ENCODE measurements at regions not wholly inside any gene's neighbourhood (a gene's known extent, or its start where the extent isn't known, plus 50 kb on each side); places are given as distances from the start of the nearest gene placed in this dataset.

DNA sequence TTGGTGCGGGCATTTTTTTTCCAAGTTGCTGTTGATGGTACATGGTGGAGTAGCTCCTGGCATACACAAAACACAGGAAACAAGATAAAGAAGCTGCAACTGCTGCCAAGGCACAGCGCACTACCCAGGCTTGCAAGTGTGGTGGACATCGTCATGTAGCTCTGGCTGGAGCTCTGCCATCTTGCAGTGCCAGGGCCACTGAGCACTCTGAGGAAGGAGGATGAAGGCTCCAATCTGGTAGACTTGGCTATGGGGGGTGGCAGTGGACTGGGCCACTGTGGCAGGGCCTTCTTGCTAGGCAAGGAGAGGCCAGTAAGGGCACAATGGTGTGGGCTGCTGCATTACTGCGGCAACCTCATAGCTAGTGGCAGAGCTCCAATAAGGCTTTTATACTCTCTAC is 263.5 kb downstream of the CENPW start:
- no peak for DNase-seq (ENCODE audit: low read depth in 2 of 2)

DNA sequence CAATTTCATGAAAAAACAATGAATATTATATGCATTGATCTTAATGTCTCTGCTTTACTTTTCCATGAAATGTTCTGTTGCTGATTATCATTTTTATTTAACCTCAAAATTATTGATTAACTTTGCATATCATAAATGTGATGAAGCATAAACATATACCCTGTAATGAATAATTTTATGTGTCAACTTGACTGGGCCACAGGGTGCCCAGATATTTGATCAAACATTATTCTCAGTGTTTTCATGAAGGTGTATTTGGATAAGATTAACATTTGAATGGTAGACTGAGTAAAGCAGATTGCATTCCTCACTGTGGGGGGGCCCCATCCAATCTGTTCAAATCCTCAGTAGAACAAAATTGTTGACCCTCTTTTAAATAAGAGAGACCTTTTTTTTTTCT is 265.2 kb downstream of the CENPW start:
- no peak for DNase-seq (ENCODE audit: low read depth in 2 of 2)

DNA sequence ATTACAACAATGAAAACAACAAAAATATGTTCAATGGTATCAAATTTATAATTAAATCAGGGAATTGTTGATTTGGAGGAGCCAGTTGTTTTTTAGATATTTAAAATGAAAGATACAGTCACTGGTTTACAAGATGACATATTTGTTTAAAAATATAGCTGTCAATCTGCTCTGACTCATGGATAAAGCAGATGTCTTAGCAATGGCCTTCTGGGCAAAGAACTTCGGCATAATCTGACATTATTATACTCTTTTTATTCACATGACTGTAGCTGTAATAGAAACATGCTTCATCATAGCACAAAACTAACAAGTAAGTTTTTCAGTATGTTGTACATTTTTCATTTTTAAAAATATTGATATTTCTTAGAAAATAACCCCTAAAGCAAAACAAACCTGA is 267.4 kb downstream of the CENPW start:
- no peak for DNase-seq (ENCODE audit: low read depth in 2 of 2)

DNA sequence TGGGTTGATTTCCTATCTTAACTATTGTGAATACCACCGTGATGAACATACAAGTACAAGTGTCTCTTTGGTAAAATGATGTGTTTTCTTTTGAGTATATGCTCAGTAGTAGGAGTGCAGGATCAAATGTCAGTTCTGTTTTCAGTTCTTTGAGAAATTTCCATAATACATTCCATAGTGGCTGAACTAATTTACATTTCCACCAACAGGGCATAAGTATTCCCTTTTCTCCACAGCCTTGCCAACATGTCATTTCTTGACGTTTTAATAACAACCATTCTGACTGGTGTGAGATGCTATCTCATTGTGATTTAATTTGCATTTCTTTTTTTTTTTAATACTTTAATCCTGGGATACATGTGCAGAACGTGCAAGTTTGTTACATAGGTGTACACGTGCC is 268.8 kb downstream of the CENPW start:
- no peak for DNase-seq (ENCODE audit: low read depth in 2 of 2)

DNA sequence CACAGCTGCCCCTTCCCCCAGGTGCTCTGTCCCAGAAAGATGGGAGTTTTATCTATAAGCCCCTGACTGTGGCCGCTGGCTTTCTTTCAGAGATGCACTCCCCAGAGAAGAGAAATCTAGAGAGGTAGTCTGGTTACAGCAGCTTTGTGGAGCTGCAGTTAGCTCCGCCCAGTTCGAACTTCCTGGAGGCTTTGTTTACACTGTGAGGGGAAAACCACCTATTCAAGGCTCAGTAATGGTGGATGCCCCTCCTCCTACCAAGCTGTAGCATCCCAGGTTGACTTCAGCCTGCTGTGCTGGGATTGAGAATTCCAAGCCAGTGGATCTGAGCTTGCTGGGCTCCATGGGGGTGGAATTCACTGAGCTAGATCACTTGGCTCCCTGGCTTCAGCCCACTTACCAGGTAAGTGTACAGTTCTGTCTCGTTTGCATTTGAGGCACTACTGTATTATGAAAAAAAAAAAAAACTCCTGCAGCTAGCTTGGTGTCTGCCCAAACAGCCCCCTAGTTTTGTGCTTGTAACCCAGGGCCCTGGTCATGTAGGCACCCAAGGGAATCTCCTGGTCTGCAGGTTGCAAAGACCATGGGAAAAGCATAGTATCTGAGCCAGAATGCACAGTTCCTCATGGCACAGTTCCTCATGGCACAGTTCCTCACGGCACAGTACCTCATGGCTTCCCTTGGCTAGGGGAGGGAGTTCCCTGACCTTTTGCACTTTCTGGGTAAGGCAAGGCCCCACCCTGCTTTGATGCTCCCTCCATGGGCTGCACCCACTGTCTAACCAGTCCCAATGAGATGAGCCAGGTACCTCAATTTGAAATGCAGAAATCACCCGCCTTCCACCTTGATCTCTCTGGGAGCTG is 275.0 kb downstream of the CENPW start:
- DNase-seq (ENCODE audit: low read depth in 2 of 2): no peak

DNA sequence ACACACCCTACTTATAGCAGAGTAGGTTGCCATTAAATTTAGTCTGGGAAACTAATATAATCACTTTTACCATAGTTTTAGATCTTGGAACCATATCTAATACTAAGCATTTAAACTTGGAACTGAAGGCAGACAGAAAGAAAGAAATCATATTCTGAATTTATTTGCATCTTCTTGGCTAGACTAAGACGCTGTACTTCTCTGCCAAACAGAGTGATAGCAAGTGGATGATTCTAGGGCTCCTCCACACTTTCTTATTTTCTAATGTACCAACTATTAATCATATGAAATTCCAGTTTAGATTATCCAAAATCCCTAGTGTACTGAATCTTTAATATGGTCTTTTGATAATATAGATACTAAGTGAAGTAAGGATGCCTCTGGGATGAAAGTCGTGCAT is 277.0 kb downstream of the CENPW start:
- no peak for DNase-seq (ENCODE audit: low read depth in 2 of 2)

DNA sequence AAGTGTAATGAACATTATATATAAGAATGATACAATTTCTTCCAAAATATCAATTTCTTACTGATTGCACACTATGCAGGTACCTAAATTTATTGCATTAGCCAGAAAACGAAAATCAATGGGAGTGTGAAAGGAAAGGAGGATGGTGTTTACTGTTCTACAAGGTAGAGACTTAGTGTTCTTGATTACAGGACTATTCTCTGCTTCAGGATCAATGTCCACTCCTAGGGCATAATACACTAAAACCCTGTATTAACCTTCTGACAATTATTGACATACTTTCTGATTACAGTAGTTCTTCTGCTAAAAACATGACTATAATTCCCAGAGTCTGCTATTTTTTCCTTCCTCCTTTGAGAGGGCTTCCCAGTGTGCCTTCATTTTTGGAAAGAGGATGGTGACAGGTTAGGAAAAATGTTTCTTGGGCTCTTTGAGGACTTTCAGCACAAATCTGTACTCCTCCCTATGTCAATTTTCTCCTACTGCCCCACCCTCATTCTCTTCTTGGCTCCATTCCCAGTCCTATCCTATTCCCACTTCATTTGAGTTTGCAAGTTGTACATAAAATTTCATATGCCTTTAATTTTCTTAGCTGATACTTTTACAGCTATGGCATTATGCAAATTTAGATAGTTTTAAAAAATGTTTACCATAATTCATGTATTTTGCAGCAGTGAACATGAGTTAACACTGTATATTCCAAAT is 278.9 kb downstream of the CENPW start:
- no peak for DNase-seq (ENCODE audit: low read depth in 2 of 2)

DNA sequence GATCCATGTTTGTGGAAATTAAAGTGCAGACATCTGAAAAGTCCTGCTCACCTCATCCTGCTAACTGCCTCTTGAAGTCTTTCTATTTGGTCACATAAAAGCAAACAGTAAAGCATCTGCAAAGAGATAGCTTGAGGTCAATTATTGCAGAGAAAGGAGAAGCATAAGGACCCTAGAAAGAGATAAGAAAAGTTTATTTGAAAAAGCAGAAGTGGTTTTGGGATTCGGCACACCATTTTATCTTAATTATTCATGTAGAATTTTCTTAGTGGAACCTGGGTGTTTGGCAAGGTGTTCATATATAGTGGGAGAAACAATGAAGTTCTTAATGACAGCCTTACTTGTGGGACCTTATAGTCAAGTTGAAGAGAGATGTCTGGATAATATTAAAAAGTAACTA is 280.8 kb downstream of the CENPW start:
- DNase-seq (ENCODE audit: low read depth in 2 of 2): no peak

DNA sequence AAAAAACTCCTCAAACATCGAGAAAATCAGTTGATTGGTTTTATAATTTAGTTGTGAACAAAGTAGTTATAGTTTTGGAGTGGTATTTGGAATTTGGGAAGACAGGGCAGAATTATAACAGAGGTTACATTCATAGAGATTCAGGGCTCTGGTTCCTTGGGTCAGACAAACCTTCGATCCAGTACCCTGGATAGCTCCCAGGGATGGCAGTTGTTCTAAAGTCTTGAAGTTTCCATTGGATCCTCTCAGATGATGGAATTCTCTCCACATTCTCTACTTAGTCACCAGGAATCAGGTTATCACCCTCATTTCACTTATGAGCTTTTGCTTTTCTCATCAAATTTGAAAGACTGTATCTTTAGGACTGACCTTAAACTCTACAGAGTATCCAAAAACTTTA is 285.1 kb downstream of the CENPW start:
- DNase-seq (ENCODE audit: low read depth in 2 of 2): peak; percentile 2 to 35

DNA sequence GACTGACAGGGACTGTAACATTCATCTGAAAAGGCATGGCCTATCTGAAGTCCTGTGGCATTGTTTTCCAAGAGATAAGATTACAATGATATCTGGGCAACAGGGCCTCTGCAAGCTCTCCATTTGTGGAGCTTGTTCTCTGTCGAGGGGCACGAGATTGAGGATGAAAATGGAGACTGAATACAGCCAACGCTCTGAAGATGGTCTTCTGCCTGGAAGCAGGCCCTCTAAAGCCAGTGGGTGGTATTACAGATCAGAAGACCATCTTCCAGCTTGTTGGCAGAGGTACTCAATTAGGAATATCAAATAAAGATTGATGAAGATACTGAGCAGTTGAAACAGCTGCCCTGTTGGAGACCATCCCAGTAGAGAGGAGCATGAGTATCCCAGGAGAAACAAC is 288.2 kb downstream of the CENPW start:
- no peak for DNase-seq (ENCODE audit: low read depth in 2 of 2)

DNA sequence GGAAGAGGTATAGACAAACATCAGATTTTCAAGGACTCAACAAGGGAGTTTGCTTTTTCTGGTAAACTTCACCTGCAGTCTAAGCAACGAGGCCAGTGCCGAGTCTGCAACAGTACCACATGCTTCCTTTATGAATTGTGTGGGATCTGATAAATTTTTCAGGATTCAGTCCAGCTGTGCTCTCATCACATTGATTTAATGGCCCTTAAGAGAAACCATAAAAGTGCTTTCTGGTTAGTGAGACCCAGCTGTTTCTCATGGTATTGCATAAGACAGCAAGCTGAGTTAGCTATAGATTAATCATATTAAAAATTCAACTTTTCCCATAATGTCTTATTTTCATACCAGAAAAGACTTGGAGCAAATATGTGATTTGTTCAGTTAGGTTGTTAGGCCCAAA is 291.4 kb downstream of the CENPW start:
- no peak for DNase-seq (ENCODE audit: low read depth in 2 of 2)

DNA sequence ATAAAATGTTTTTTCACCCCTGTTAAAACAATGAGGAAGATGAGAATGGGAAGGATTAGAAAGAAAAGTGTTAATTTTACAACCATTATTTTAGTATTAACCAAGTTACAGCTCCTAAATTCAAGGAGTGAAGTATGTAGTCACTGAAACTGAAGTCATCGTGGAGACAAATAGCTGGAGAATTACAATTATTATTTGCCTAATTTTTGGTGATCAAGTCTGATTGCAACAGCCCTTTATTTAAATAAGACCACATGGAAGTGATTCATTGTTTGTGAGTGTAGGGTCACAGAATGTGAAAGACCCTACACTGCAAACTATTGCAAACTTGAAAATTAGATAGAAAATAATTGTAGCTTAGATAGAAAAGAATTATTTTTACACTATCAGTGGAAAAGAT is 292.4 kb downstream of the CENPW start:
- DNase-seq (ENCODE audit: low read depth in 2 of 2): no peak

DNA sequence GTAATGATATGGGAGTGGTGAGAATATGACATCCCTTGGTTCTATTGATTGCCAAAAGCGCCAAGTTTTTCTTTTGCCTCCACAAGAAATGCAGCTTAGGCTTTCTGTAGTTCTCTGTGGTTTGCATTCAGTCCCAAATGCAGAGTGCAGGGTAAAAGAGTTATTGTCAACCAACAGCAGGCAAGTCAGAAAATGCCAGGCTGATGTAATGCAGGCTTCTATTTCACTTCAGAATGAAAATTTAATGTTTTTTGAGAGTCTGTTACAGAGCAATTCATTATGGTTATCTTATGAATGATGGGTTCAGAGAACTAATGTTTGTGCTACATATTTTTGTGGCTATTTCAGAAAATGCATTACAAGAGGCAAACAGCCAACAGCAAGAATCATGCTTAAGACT is 293.5 kb downstream of the CENPW start:
- no peak for DNase-seq (ENCODE audit: low read depth in 2 of 2)

DNA sequence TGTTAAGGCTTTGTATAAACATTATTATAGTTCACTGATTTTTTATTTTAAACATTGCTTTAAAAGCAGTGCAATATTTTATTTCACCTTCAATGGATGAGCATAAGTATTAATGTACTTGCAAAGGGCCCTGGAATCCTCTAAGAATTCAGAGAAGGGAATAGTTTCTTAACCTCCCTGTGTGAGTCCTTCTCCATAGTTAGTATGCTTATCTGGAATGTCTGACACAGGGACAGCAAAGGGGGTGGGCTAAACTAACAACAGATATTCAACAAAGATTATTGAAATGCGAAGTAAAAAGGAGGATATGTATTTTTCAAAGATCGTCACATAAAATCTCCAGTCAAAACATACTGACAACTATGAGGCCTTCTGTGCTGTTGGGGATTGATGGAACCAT is 300.4 kb downstream of the CENPW start:
- no peak for DNase-seq (ENCODE audit: low read depth in 2 of 2)

DNA sequence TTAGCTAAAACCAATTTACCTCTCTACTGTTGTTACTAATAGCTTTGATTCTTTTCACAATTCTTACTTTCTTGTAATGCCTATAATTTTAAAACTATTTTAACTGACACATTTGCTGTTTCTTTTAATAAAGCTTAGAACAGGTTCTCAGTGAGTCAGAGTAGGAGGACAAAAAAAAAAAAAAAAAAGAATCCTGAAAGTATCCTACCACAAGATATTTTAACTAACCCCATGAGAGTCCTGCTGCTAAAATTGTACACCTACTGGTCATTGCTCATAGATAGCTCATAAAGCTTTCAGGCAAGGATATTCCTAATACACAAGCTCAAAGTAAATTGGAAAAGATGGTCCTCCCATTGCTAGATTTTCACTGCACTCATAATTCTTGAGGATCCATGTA is 301.0 kb downstream of the CENPW start:
- DNase-seq (ENCODE audit: low read depth in 2 of 2): no peak

DNA sequence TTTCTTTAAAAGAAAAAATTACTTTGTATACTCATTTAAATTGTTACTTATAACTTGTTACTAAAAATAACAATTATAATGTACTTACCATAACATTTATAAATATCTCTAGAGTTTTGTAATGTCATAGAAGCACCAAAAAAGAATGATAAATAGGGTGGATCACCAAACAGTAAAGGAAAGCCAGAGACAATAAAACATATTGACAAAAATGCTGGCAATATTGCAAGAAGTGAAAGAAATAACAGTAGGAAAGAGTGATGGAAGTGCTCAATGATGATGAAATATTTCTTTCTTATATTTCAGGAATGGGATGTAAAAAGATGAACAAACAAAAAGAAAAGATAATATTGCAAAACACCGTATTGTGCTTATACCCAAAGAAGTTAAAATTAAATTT is 301.7 kb downstream of the CENPW start:
- DNase-seq (ENCODE audit: low read depth in 2 of 2): no peak

DNA sequence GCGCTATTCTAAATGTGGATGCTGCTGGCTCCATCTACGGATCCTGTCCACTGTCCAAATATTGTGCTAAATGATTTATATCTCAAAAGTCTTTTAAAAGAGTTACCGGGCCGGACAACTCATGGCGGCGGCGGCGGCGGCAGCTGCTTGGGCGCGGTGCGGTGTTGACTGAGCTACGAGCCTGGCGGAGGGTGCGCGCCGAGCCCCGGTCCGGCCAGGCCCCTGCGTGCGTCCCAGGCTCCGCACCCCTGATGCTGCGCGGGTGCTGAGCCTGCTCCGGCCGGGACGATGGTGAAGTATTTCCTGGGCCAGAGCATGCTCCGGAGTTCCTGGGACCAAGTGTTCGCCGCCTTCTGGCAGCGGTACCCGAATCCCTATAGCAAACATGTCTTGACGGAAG is 303.4 kb downstream of the CENPW start:
- DNase-seq (ENCODE audit: low read depth in 2 of 2): no peak

DNA sequence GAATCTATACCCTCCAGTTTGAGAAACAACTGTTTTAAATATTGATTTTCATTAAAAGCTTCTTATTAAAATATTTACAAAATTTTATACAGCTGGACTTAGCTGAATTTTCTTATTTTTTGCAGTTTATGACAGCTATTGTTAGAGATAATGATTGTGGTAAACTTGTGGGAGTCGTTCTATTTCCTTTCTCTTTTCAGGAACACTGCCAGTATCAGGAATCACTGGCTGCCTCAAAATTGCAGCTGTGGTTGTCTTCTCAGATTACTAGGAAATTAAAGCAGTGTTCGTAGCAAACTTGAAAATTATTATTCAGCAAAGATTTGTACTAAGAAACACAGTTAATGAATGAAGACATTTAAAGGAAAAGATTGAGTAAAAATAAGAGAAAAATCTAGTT is 311.0 kb downstream of the CENPW start:
- DNase-seq (ENCODE audit: low read depth in 2 of 2): no peak

DNA sequence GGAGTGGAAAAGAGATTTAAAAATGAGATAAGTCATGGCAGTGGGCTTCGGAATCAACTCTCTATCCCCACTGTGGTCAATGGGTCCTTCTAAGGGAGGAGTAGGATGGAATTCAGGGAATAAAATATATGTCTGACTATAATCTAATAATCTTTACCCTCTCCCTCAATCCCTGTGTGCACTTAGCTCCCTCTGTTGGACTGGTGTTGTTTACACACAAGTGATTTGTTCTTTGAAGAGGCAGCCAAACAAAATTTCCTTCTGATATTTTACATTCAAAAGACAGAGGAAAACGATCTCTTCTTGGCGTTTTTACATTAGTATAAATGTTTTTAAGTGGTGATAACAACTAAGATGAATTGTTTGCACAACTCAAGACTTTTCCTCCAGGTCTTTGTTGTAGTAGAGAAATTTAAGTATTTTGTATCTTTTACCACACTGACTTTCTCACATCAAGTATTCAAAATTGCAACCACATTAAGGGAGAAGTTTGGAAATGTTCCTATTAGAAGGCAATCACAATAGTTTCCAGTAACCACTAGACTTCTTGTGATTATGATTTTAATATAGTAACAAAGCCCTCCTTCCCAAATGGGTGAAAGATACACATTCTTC is 317.8 kb downstream of the CENPW start:
- DNase-seq (ENCODE audit: low read depth in 2 of 2): peak; percentile 40 to 43

DNA sequence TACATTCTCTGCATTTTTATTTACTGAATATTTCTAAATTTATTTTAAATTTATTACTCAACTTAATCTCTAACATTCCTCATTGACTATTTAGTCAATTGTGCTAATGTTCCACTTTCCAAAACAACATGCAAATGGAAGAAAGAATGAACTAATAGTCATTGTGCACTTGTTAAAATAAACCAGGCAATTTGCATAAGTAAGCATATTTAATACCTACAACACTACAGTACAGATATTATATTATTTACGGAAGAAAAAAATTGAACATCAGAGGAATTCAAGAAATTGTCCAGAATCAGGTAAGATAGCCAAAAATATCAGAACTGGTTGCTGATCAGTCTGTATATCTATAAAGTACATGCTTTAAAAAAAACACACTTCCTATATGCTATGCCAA is 320.5 kb downstream of the CENPW start:
- no peak for DNase-seq (ENCODE audit: low read depth in 2 of 2)

DNA sequence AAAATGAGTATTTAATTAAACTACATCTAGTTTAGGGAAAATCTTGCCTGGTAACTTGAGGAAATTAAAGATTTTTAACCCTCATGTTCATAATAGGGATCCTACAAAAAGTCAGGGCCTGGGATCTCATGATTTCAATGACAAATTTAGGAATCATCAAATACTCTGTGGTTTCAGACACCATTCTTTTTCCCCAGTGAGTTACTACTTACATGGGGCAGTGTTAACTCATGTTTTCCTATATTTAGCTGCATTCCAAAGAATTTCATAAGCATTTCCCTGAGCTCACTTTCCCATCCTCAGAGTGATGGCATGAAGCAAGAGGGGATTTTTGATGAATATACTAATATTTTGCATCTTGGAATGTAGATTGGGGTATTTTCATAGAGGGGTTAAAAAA is 321.7 kb downstream of the CENPW start:
- peak in 1 of 2 donors; percentile 1 for DNase-seq (ENCODE audit: low read depth in 2 of 2)

DNA sequence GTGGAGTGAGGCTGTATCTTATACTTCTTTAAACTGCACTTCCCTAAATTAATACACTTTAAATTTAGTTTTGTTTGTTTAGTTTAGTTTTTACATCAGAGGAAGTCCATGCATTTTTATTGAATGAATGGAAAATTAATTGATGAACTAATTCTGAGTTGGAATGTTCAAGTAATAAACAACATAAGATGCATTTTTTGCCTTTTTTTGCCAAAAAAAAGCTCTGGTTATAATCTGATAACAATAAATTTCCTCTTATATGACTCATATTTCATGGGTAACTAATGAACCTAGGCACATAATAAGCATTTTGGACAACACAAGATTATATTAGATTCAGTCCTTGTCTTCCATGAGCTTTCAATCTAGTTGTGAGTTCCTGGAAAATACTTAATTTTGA is 323.1 kb downstream of the CENPW start:
- no peak for DNase-seq (ENCODE audit: low read depth in 2 of 2)

DNA sequence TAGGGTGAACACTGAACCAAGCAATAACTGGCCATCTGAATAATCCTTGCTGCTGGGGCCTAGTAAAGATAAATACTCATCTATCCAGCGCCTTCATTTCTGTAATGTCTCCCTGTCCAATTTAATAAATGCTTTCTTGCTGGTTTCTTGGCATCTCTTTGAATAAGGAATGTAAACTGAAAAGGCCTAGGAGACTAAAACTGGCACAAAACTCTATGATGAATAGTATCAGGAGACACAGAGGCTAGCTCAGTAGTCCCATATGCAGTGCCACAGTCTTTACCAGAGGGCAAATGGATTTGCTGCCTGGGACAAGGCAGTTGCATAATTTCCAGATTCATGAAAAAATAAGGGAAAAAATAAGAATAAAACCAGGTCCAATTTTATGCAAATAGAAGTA is 324.4 kb downstream of the CENPW start:
- DNase-seq (ENCODE audit: low read depth in 2 of 2): no peak

Measured in lung microvascular endothelial cell (primary cell).